Thyroid gland (tissue), 4 donors: ENCODE measurements at regions not wholly inside any gene's neighbourhood (a gene's known extent, or its start where the extent isn't known, plus 50 kb on each side); places are given as distances from the start of the nearest gene placed in this dataset.

Experiments used
- POLR2A ChIP-seq, 2 donors: fragments of 450-650 bp; IDR thresholded peaks; one replicate each; pipeline ENCODE4 v1.6.1; 2017; ENCODE audit warnings: antibody characterized with exemption in 2 of 2, mild to moderate bottlenecking in 2 of 2, moderate library complexity in 1 of 2
- TF ChIP-seq, protein P1 (sequence below), 6 experiments: fragments of 200-600 bp in 3 of 6; fragments of 450-650 bp in 3 of 6; sonication (generic) in 3 of 6; IDR thresholded peaks; one replicate each; pipeline ENCODE4 v1.5.1; 2016 to 2019; ENCODE audit warnings: antibody characterized with exemption in 6 of 6, mild to moderate bottlenecking in 2 of 6, inconsistent platforms in 1 of 6, moderate library complexity in 1 of 6

DNA sequence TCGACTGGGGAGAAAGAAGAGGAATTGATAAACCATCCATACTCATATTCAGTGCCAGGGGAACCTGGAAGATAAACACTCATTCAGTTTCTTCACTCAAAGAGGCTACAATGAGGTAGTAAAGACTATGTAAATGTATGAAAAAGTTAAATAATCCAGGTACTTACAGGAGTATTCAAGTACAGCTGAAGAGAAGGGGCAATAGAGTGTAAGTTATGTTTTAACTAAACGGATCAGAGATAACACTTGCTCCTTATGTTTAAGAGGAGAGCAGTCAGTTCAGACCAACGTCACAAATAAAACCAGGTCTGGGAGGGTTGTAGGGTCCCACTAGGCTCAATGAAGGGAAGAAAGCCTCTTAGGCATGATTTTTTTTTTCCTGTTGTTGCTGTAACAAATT lies 358.3 kb upstream of the SMIM21 start:
- TF ChIP-seq, protein P1, sequence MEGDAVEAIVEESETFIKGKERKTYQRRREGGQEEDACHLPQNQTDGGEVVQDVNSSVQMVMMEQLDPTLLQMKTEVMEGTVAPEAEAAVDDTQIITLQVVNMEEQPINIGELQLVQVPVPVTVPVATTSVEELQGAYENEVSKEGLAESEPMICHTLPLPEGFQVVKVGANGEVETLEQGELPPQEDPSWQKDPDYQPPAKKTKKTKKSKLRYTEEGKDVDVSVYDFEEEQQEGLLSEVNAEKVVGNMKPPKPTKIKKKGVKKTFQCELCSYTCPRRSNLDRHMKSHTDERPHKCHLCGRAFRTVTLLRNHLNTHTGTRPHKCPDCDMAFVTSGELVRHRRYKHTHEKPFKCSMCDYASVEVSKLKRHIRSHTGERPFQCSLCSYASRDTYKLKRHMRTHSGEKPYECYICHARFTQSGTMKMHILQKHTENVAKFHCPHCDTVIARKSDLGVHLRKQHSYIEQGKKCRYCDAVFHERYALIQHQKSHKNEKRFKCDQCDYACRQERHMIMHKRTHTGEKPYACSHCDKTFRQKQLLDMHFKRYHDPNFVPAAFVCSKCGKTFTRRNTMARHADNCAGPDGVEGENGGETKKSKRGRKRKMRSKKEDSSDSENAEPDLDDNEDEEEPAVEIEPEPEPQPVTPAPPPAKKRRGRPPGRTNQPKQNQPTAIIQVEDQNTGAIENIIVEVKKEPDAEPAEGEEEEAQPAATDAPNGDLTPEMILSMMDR (IDR thresholded peaks at IDR 0.05) = no peak
- TF ChIP-seq POLR2A (IDR thresholded peaks at IDR 0.05) = no peak
